ENCODE measurements at regions not wholly inside any gene's neighbourhood (a gene's known extent, or its start where the extent isn't known, plus 50 kb on each side); places are given as distances from the start of the nearest gene placed in this dataset.

- TF ChIP-seq SUZ12 (IDR thresholded peaks at IDR 0.05; ENCODE audit: extremely low read depth, insufficient read depth, insufficient read length) (no peak), YY1 (IDR thresholded peaks at IDR 0.05; ENCODE audit: insufficient read depth, insufficient read length) (no peak), ZNF274 (IDR thresholded peaks at IDR 0.05; ENCODE audit: low read depth, low read length) (no peak)
Observed at GRCh38 chr1:192080684-192081083, 77.6 kb upstream of the RGS18 start.

All from NT2/D1 (cell line).